Spleen (tissue), 7 donors: ENCODE measurements at regions not wholly inside any gene's neighbourhood (a gene's known extent, or its start where the extent isn't known, plus 50 kb on each side); places are given as distances from the start of the nearest gene placed in this dataset.
"Not testable (repeated sequence)": the region's sequence is repeated elsewhere in the genome, so short reads cannot be mapped to it uniquely, and the experiment has no call there.

Source experiments
- POLR2A ChIP-seq, 3 donors: fragments of 450-650 bp; IDR thresholded peaks; one replicate each; pipeline ENCODE4 v1.5.1; 2017; ENCODE audit warnings: antibody characterized with exemption in 3 of 3, mild to moderate bottlenecking in 1 of 3
- POLR2AphosphoS5 ChIP-seq, 3 donors: sonication (generic); formaldehyde crosslinking; IDR thresholded peaks; one replicate each; pipeline ENCODE4 v1.5.1; 2017; ENCODE audit warnings: antibody characterized with exemption in 3 of 3
- TF ChIP-seq, protein P1 (sequence below), 11 experiments: fragments of 200-600 bp in 7 of 11; fragments of 450-650 bp in 4 of 11; sonication (generic) in 4 of 11; IDR thresholded peaks in 8 of 11; conservative IDR thresholded peaks in 3 of 11; 1 replicate in 7 of 11; 2 replicates in 4 of 11; pipeline versions ENCODE4 v1.4.0 to v1.8.0; 2016 to 2021; ENCODE audit warnings: antibody characterized with exemption in 11 of 11, inconsistent platforms in 4 of 11, mild to moderate bottlenecking in 1 of 11
- donor health status: DM: no; HTN: no; CAD: no; lungs with moderate emphysema.
- donor health status: DM: no; HTN: no; CAD: no.
- donor health status: DM: no; HTN: no; CAD: no.

DNA sequence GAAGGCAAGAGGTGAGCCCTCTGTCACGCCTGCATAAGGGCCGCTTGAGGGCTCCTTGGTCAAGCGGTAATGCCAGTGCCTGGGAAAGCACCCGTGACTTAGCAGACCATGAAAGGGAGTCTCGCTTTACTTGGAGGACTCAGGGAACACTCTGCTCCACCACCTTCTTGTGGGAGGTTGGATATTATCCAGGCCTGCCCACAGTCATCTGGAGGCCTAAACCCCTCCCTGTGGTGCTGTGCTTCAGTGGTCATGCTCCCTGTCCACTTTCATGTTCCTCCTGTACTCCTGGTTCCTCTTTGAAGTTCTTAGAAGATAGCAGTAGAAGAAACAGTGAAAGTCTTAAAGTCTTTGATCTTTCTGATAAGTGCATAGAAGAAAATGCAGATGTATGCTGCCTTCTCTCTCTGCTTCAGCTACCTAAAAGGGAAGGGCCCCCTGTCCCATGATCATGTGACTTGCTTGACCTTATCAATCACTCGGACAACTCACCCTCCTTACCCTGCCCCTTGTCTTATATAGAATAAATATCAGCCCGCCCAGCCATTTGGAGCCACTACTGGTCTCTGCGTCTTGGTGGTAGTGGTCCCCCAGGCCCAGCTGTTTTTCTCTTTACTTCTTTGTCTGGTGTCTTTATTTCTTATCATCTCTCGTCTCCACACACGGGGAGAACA lies 76.8 kb upstream of the GRIN2A start:
- not testable (repeated sequence) for TF ChIP-seq POLR2A, POLR2AphosphoS5 (IDR thresholded peaks at IDR 0.05)
- TF ChIP-seq, protein P1, sequence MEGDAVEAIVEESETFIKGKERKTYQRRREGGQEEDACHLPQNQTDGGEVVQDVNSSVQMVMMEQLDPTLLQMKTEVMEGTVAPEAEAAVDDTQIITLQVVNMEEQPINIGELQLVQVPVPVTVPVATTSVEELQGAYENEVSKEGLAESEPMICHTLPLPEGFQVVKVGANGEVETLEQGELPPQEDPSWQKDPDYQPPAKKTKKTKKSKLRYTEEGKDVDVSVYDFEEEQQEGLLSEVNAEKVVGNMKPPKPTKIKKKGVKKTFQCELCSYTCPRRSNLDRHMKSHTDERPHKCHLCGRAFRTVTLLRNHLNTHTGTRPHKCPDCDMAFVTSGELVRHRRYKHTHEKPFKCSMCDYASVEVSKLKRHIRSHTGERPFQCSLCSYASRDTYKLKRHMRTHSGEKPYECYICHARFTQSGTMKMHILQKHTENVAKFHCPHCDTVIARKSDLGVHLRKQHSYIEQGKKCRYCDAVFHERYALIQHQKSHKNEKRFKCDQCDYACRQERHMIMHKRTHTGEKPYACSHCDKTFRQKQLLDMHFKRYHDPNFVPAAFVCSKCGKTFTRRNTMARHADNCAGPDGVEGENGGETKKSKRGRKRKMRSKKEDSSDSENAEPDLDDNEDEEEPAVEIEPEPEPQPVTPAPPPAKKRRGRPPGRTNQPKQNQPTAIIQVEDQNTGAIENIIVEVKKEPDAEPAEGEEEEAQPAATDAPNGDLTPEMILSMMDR (IDR thresholded peaks at IDR 0.05 in 8 of 11, conservative IDR thresholded peaks at IDR 0.05 in 3 of 11) = not testable (repeated sequence)
